DND-41 (cell line): ENCODE measurements at regions not wholly inside any gene's neighbourhood (a gene's known extent, or its start where the extent isn't known, plus 50 kb on each side); places are given as distances from the start of the nearest gene placed in this dataset.

Experiments
- EZH2 ChIP-seq: IDR thresholded peaks from 3 replicates; pipeline ENCODE4 v1.6.1; 2012; ENCODE audit warnings: borderline replicate concordance, low read depth, mild to moderate bottlenecking, moderate library complexity, low read length, inconsistent platforms; ENCODE audit not compliant: severe bottlenecking
- TF ChIP-seq, protein P1 (sequence below): IDR thresholded peaks from 2 replicates; pipeline ENCODE4 v1.5.1; 2012; ENCODE audit warnings: borderline replicate concordance, low read length, moderate library complexity, mild to moderate bottlenecking; ENCODE audit not compliant: poor library complexity, severe bottlenecking; ENCODE audit errors: extremely low read depth

DNA sequence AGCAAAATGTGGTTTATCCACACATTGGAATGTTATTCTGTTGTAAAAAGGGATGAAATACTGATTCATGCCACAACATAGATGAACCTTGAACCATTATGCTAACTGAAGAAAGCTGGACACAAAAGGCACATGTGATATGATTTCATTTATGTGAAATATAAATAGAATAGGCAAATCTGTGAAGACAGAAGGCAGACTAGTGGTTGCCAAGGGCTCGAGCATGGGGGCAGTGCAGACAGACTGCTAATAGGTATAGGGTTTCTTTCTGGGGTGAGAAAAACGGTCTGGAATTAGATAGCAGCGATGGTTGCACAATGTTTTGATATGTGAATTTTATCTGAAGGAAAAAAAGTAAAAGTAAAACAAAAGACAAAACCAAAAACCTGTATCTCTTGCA, 54.6 kb upstream of the FNDC1 start:
- TF ChIP-seq, protein P1, sequence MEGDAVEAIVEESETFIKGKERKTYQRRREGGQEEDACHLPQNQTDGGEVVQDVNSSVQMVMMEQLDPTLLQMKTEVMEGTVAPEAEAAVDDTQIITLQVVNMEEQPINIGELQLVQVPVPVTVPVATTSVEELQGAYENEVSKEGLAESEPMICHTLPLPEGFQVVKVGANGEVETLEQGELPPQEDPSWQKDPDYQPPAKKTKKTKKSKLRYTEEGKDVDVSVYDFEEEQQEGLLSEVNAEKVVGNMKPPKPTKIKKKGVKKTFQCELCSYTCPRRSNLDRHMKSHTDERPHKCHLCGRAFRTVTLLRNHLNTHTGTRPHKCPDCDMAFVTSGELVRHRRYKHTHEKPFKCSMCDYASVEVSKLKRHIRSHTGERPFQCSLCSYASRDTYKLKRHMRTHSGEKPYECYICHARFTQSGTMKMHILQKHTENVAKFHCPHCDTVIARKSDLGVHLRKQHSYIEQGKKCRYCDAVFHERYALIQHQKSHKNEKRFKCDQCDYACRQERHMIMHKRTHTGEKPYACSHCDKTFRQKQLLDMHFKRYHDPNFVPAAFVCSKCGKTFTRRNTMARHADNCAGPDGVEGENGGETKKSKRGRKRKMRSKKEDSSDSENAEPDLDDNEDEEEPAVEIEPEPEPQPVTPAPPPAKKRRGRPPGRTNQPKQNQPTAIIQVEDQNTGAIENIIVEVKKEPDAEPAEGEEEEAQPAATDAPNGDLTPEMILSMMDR, result no peak
- no peak for TF ChIP-seq EZH2
